Endothelial cell of umbilical vein (primary cell): ENCODE measurements at regions not wholly inside any gene's neighbourhood (a gene's known extent, or its start where the extent isn't known, plus 50 kb on each side); places are given as distances from the start of the nearest gene placed in this dataset.

ENCODE experiments used
- BruUV-seq: library from RNA; stranded (reverse); fragments of 400-500 nt; replicated peaks from 2 replicates; lab custom pipeline; 2021; lab: Mats Ljungman, UMichigan
- CTCF ChIA-PET: fragments of 300-600, 350-600 bp; sonication (Branson Sonifier 250); formaldehyde crosslinking; loops from one replicate; lab custom pipeline; 2021; ENCODE audit warnings: antibody characterized with exemption, inconsistent platforms; lab: Charles Lee
- POLR2A ChIA-PET: fragments of 300-600, 350-600 bp; sonication (Branson Sonifier 250); formaldehyde crosslinking; loops from one replicate; lab custom pipeline; 2021; ENCODE audit warnings: antibody characterized with exemption, inconsistent platforms; lab: Charles Lee
- DNase-seq: peaks from one replicate; pipeline ENCODE4 v3.0.0-alpha.2; 2011; ENCODE audit warnings: low read depth, low spot score
- FAIRE-seq: peaks from 2 replicates; lab custom pipeline; 2011; peaks lifted over from hg19 to GRCh38; lab: Jason Lieb, UNC
- H2AFZ ChIP-seq: 2 replicates; pipeline ENCODE4 v1.6.0; 2012; ENCODE audit warnings: low read depth, low read length, control low read depth, inconsistent platforms
- H3K27ac ChIP-seq: 2 replicates; pipeline ENCODE4 v1.5.1; 2011; ENCODE audit warnings: low read depth, mild to moderate bottlenecking, control low read depth, low read length, moderate library complexity; ENCODE audit not compliant: insufficient read depth
- H3K27me3 ChIP-seq, 2 experiments: 2 replicates each; pipeline versions ENCODE4 v1.6.0 to v1.6.1; 2011; ENCODE audit warnings: low read length in 2 of 2, mixed read lengths in 1 of 2; ENCODE audit not compliant: control insufficient read depth in 2 of 2, insufficient read depth in 2 of 2
- H3K36me3 ChIP-seq, 2 experiments: 2 replicates in 1 of 2; 3 replicates in 1 of 2; pipeline ENCODE4 v1.5.1; 2011; ENCODE audit warnings: low read length in 2 of 2, mild to moderate bottlenecking in 1 of 2, moderate library complexity in 1 of 2; ENCODE audit not compliant: control insufficient read depth in 2 of 2, insufficient read depth in 2 of 2; ENCODE audit errors: extremely low read depth in 1 of 2
- H3K4me1 ChIP-seq: 3 replicates; pipeline ENCODE4 v1.5.1; 2011; ENCODE audit warnings: mild to moderate bottlenecking, low read length; ENCODE audit not compliant: control insufficient read depth, insufficient read depth; ENCODE audit errors: extremely low read depth
- H3K4me2 ChIP-seq: 2 replicates; pipeline ENCODE4 v1.6.1; 2011; ENCODE audit warnings: low read length, control low read depth, mixed read lengths; ENCODE audit not compliant: insufficient read depth
- H3K4me3 ChIP-seq, 3 experiments: fragments of 200-600 bp in 1 of 3; sonication (generic), shearing (Covaris generic) in 1 of 3; replicated peaks in 1 of 3; 2 replicates each; pipeline ENCODE4 v1.5.1; 2011 to 2016; ENCODE audit warnings: control low read depth in 3 of 3, low read length in 3 of 3, mild to moderate bottlenecking in 2 of 3, inconsistent platforms in 1 of 3, low read depth in 1 of 3, moderate library complexity in 1 of 3; ENCODE audit not compliant: insufficient read depth in 1 of 3
- H3K79me2 ChIP-seq: 2 replicates; pipeline ENCODE4 v1.6.0; 2012; ENCODE audit warnings: low read length, inconsistent platforms; ENCODE audit not compliant: control insufficient read depth, insufficient read depth
- H3K9ac ChIP-seq: replicated peaks from 2 replicates; pipeline ENCODE3; 2011; ENCODE audit warnings: low read length, control low read depth; ENCODE audit not compliant: insufficient read depth; ENCODE audit errors: extremely low read depth
- H3K9me1 ChIP-seq: replicated peaks from 3 replicates; pipeline ENCODE4 v1.6.0; 2011; ENCODE audit warnings: mild to moderate bottlenecking, low read length; ENCODE audit not compliant: control insufficient read depth, insufficient read depth; ENCODE audit errors: extremely low read depth
- H3K9me3 ChIP-seq: replicated peaks from 2 replicates; pipeline ENCODE4 v1.5.1; 2012; ENCODE audit warnings: low read length, inconsistent platforms; ENCODE audit not compliant: control insufficient read depth, insufficient read depth
- H4K20me1 ChIP-seq: replicated peaks from 2 replicates; pipeline ENCODE3; 2011; ENCODE audit warnings: mild to moderate bottlenecking, low read length; ENCODE audit not compliant: control insufficient read depth, insufficient read depth; ENCODE audit errors: extremely low read depth
- FOS ChIP-seq: IDR thresholded peaks from 2 replicates; pipeline ENCODE4 v1.6.1; 2011; ENCODE audit warnings: mild to moderate bottlenecking, low read length, moderate library complexity, borderline replicate concordance; ENCODE audit not compliant: insufficient read depth
- GATA2 ChIP-seq: IDR thresholded peaks from 2 replicates; pipeline ENCODE4 v1.7.0; 2011; ENCODE audit warnings: low read depth, mild to moderate bottlenecking, moderate library complexity, mixed read lengths, low read length; ENCODE audit not compliant: insufficient read length, insufficient read depth
- JUN ChIP-seq: IDR thresholded peaks from 2 replicates; pipeline ENCODE4 v1.6.1; 2011; ENCODE audit warnings: borderline replicate concordance, low read depth; ENCODE audit not compliant: insufficient read length, insufficient read depth
- MYC ChIP-seq: IDR thresholded peaks from one replicate; pipeline ENCODE4 v1.6.1; 2011; ENCODE audit warnings: mild to moderate bottlenecking, low read depth, low read length
- POLR2A ChIP-seq: IDR thresholded peaks from 2 replicates; pipeline ENCODE4 v1.6.1; 2012; ENCODE audit warnings: low read depth, mild to moderate bottlenecking, control low read depth, low read length
- POLR2AphosphoS5 ChIP-seq: IDR thresholded peaks from 2 replicates; pipeline ENCODE4 v1.6.1; 2012; ENCODE audit warnings: low read depth, mild to moderate bottlenecking, control low read depth, low read length, moderate library complexity; ENCODE audit not compliant: insufficient read depth
- dilution Hi-C: fragments of 300-500 bp; cut with MboI; formaldehyde crosslinking; loops from one replicate; pipeline ENCODE4 v1.15.0; 2019; ENCODE audit warnings: low sequenced_read_pairs; ENCODE audit not compliant: extremely low pct_ligation_motif_present
- intact Hi-C: fragments of 100-400 bp; cut with micrococcal nuclease; formaldehyde crosslinking; loops from one replicate; pipeline ENCODE4 v1.10.0; 2022
- TF ChIP-seq, protein P1 (sequence below), 2 donors: IDR thresholded peaks; 1 replicate in 1 of 2; 2 replicates in 1 of 2; pipeline ENCODE4 v1.5.1; 2011; ENCODE audit warnings: low read length in 2 of 2, mild to moderate bottlenecking in 2 of 2, moderate library complexity in 2 of 2, control low read depth in 1 of 2, inconsistent platforms in 1 of 2, low read depth in 1 of 2; ENCODE audit not compliant: insufficient read depth in 1 of 2; ENCODE audit errors: extremely low read depth in 1 of 2
- TF ChIP-seq, protein P2 (sequence below): IDR thresholded peaks from 2 replicates; pipeline ENCODE4 v1.6.1; 2011; ENCODE audit not compliant: insufficient read depth, insufficient read length

DNA sequence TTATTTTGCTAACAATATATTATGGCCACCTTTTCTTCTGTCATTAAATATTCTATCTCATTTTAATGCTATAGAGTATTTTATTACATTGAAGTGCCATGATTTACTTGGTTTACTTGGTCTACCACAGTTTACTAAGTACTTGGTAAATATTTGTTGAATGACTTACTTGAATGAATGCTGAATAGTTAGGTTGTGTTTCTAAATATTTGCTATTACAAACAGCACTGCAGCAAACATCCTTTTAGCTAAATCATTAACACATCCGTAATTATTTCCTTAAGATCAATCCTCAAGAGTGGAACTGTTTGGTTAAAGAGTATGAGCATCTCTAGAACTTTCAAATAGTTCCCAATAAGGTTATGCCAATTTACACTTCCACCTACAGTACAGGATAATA, 318.7 kb downstream of the MYCN start:
- Histone ChIP-seq H3K4me2 (no peak overlapping the region), H3K36me3 (no peaks in the 10 kb centered on the region), H3K9me1 (no peaks in the 10 kb centered on the region), H2AFZ (no peak overlapping the region), H3K4me1 (no peaks in the 10 kb centered on the region), H3K9me3 (no peaks in the 10 kb centered on the region), H4K20me1 (no peaks in the 10 kb centered on the region), H3K4me3 (no peak overlapping the region), H3K27ac (no peak overlapping the region), H3K79me2 (no peaks in the 10 kb centered on the region), H3K9ac (no peak overlapping the region), H3K27me3 (no peaks in the 10 kb centered on the region)
- BruUV-seq, result no TSS peak
- dilution Hi-C loops (no loop called here), intact Hi-C loops (no loop called here)
- ChIA-PET CTCF (no interaction called here), POLR2A (no interaction called here)
- FAIRE-seq (no peak), DNase-seq (no peak)
- TF ChIP-seq, protein P1, sequence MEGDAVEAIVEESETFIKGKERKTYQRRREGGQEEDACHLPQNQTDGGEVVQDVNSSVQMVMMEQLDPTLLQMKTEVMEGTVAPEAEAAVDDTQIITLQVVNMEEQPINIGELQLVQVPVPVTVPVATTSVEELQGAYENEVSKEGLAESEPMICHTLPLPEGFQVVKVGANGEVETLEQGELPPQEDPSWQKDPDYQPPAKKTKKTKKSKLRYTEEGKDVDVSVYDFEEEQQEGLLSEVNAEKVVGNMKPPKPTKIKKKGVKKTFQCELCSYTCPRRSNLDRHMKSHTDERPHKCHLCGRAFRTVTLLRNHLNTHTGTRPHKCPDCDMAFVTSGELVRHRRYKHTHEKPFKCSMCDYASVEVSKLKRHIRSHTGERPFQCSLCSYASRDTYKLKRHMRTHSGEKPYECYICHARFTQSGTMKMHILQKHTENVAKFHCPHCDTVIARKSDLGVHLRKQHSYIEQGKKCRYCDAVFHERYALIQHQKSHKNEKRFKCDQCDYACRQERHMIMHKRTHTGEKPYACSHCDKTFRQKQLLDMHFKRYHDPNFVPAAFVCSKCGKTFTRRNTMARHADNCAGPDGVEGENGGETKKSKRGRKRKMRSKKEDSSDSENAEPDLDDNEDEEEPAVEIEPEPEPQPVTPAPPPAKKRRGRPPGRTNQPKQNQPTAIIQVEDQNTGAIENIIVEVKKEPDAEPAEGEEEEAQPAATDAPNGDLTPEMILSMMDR (IDR thresholded peaks at IDR 0.05; ENCODE audit: extremely low read depth in 1 of 2, insufficient read depth in 1 of 2, low read depth in 1 of 2, low read length in 2 of 2), result no peak
- no peak for TF ChIP-seq POLR2A
- TF ChIP-seq JUN, result no peak
- no peak for TF ChIP-seq GATA2
- TF ChIP-seq, protein P2, sequence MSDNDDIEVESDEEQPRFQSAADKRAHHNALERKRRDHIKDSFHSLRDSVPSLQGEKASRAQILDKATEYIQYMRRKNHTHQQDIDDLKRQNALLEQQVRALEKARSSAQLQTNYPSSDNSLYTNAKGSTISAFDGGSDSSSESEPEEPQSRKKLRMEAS, result no peak
- TF ChIP-seq POLR2AphosphoS5, result no peak
- TF ChIP-seq FOS, result no peak
- TF ChIP-seq MYC, result no peak
